ENCODE measurements at regions not wholly inside any gene's neighbourhood (a gene's known extent, or its start where the extent isn't known, plus 50 kb on each side); places are given as distances from the start of the nearest gene placed in this dataset.

DNA sequence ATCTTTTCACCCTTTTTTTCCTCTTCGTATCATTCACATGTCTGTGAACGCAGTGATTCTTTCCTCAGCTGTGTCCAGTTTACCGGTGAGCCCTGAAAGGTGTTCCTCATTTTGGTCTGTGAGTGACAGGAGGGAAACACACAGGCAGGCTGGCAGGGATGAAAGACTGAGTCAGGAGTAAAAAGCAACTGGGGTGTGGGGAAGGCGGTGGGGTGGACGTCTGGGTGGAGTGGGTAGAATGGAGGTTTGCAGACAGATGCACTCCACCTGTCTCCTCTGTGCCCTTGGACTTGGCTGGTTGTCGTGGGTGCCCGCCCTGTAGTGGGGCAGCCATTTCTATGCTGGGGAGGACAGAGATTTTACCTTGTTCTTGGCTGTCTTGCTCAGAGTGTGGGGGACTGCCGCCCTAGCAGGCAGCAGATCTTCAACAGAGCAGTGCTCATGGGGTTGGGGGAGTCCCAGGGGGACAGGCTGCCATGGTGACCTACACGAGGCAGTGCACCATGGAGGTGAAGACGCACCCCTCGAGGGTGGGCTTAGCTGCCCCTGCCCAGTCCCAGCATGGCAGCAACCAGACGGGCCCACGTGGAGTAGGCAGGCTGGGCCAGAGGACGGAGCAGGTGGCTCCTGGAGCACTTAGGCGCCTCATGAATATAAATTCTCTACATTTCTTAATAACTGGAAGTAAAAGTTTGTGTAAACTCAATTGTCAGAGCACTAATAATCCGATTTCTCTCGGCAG lies 603.7 kb downstream of the TBC1D22A start:
- TF ChIP-seq, protein P1, sequence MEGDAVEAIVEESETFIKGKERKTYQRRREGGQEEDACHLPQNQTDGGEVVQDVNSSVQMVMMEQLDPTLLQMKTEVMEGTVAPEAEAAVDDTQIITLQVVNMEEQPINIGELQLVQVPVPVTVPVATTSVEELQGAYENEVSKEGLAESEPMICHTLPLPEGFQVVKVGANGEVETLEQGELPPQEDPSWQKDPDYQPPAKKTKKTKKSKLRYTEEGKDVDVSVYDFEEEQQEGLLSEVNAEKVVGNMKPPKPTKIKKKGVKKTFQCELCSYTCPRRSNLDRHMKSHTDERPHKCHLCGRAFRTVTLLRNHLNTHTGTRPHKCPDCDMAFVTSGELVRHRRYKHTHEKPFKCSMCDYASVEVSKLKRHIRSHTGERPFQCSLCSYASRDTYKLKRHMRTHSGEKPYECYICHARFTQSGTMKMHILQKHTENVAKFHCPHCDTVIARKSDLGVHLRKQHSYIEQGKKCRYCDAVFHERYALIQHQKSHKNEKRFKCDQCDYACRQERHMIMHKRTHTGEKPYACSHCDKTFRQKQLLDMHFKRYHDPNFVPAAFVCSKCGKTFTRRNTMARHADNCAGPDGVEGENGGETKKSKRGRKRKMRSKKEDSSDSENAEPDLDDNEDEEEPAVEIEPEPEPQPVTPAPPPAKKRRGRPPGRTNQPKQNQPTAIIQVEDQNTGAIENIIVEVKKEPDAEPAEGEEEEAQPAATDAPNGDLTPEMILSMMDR (IDR thresholded peaks at IDR 0.05; ENCODE audit: insufficient read depth, low read length) = no peak
- TF ChIP-seq POLR2AphosphoS5 (IDR thresholded peaks at IDR 0.05; ENCODE audit: low read depth) = no peak
- no peak for TF ChIP-seq GABPA (IDR thresholded peaks at IDR 0.05; ENCODE audit: low read depth)
- TF ChIP-seq, protein P2, sequence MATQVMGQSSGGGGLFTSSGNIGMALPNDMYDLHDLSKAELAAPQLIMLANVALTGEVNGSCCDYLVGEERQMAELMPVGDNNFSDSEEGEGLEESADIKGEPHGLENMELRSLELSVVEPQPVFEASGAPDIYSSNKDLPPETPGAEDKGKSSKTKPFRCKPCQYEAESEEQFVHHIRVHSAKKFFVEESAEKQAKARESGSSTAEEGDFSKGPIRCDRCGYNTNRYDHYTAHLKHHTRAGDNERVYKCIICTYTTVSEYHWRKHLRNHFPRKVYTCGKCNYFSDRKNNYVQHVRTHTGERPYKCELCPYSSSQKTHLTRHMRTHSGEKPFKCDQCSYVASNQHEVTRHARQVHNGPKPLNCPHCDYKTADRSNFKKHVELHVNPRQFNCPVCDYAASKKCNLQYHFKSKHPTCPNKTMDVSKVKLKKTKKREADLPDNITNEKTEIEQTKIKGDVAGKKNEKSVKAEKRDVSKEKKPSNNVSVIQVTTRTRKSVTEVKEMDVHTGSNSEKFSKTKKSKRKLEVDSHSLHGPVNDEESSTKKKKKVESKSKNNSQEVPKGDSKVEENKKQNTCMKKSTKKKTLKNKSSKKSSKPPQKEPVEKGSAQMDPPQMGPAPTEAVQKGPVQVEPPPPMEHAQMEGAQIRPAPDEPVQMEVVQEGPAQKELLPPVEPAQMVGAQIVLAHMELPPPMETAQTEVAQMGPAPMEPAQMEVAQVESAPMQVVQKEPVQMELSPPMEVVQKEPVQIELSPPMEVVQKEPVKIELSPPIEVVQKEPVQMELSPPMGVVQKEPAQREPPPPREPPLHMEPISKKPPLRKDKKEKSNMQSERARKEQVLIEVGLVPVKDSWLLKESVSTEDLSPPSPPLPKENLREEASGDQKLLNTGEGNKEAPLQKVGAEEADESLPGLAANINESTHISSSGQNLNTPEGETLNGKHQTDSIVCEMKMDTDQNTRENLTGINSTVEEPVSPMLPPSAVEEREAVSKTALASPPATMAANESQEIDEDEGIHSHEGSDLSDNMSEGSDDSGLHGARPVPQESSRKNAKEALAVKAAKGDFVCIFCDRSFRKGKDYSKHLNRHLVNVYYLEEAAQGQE (IDR thresholded peaks at IDR 0.05; ENCODE audit: insufficient replicate concordance, low read depth) = no peak

Measured in HL-60 (cell line).